M059J (cell line): ENCODE measurements at regions not wholly inside any gene's neighbourhood (a gene's known extent, or its start where the extent isn't known, plus 50 kb on each side); places are given as distances from the start of the nearest gene placed in this dataset.

Experiments used
- DNase-seq: peaks from one replicate; pipeline ENCODE4 v3.0.0-alpha.2; 2012; ENCODE audit warnings: low read depth

GRCh38 chr18:53754154-53754553 is 470.3 kb downstream of the MBD2 start:
- DNase-seq: no peak

GRCh38 chr18:53753601-53754000 is 470.9 kb downstream of the MBD2 start:
- DNase-seq: no peak

GRCh38 chr18:53752781-53753367 is 471.6 kb downstream of the MBD2 start:
- DNase-seq: no peak

- peak; percentile 5 for DNase-seq
Measured at GRCh38 chr18:53749766-53750165, 474.7 kb downstream of the MBD2 start.

GRCh38 chr18:53747663-53748160 is 476.8 kb downstream of the MBD2 start:
- DNase-seq: peak; percentile 15

GRCh38 chr18:53747210-53747609 is 477.3 kb downstream of the MBD2 start:
- peak; percentile 5 for DNase-seq

- no peak for DNase-seq
Measured at GRCh38 chr18:53745986-53746385, 478.5 kb downstream of the MBD2 start.

GRCh38 chr18:53745224-53745967 is 479.1 kb downstream of the MBD2 start:
- peak; percentile 59 for DNase-seq

- no peak for DNase-seq
Measured at GRCh38 chr18:53739700-53740099, 484.8 kb downstream of the MBD2 start.

- DNase-seq: no peak
Measured at GRCh38 chr18:53735526-53735925, 488.9 kb downstream of the MBD2 start.

- DNase-seq: no peak
Measured at GRCh38 chr18:53715243-53715853, 509.1 kb downstream of the MBD2 start.

- DNase-seq: no peak
Measured at GRCh38 chr18:53710080-53710479, 514.4 kb downstream of the MBD2 start.

GRCh38 chr18:53702480-53702879 is 522.0 kb downstream of the MBD2 start:
- DNase-seq: no peak

- DNase-seq: no peak
Measured at GRCh38 chr18:53701697-53702096, 522.8 kb downstream of the MBD2 start.

- peak; percentile 12 for DNase-seq
Measured at GRCh38 chr18:53698907-53699306, 525.6 kb downstream of the MBD2 start.

- DNase-seq: no peak
Measured at GRCh38 chr18:53689886-53690285, 534.6 kb downstream of the MBD2 start.

GRCh38 chr18:53686965-53687364 is 537.5 kb downstream of the MBD2 start:
- DNase-seq: peak; percentile 0

- DNase-seq: no peak
Measured at GRCh38 chr18:53682796-53683195, 541.7 kb downstream of the MBD2 start.

- DNase-seq: no peak
Measured at GRCh38 chr18:53677480-53677879, 547.0 kb downstream of the MBD2 start.

GRCh38 chr18:53665701-53666100 is 558.8 kb downstream of the MBD2 start:
- no peak for DNase-seq

GRCh38 chr18:53664575-53664974 is 559.9 kb downstream of the MBD2 start:
- DNase-seq: no peak

GRCh38 chr18:53660306-53660705 is 564.2 kb downstream of the MBD2 start:
- no peak for DNase-seq

- DNase-seq: no peak
Measured at GRCh38 chr18:53657257-53657656, 567.2 kb downstream of the MBD2 start.
